PC-3 (cell line): ENCODE measurements at regions not wholly inside any gene's neighbourhood (a gene's known extent, or its start where the extent isn't known, plus 50 kb on each side); places are given as distances from the start of the nearest gene placed in this dataset.

Source experiments
- ATAC-seq: fragments of 200-7000 bp; cut with Tn5 transposase; 2 replicates; pipeline ENCODE4 v1.9.1; 2020; ENCODE audit warnings: mild to moderate bottlenecking, moderate library complexity
- BruUV-seq: library from RNA; stranded (reverse); fragments of 400-500 nt; replicated peaks from 2 replicates; lab custom pipeline; 2021; lab: Mats Ljungman, UMichigan
- CTCF ChIA-PET: fragments of 300-600 bp; sonication (Branson Sonifier 250); formaldehyde crosslinking; loops from one replicate; lab custom pipeline; 2022; ENCODE audit warnings: antibody characterized with exemption; lab: Charles Lee
- POLR2A ChIA-PET: fragments of 300-600 bp; sonication (Branson Sonifier 250); formaldehyde crosslinking; loops from one replicate; lab custom pipeline; 2022; ENCODE audit warnings: antibody characterized with exemption; ENCODE audit not compliant: unreplicated experiment; lab: Charles Lee
- DNase-seq: peaks from one replicate; pipeline ENCODE4 v3.0.0-alpha.2; 2015
- H2AFZ ChIP-seq: fragments of 300-600 bp; sonication (generic); 2 replicates; pipeline ENCODE4 v1.6.0; 2016; ENCODE audit warnings: antibody characterized with exemption, low read length
- H3F3A ChIP-seq: fragments of 300-600 bp; sonication (generic); one replicate; pipeline ENCODE4 v1.6.0; 2017; ENCODE audit warnings: antibody characterized with exemption, low read length, control low read depth, mild to moderate bottlenecking; ENCODE audit not compliant: unreplicated experiment
- H3K27ac ChIP-seq: fragments of 300-600 bp; sonication (generic); 2 replicates; pipeline ENCODE4 v1.5.1; 2016; ENCODE audit warnings: mild to moderate bottlenecking, low read length
- H3K27me3 ChIP-seq: fragments of 300-600 bp; sonication (generic); 2 replicates; pipeline ENCODE4 v1.6.1; 2016; ENCODE audit warnings: low read length, mixed read lengths
- H3K36me3 ChIP-seq: fragments of 300-600 bp; sonication (generic); 2 replicates; pipeline ENCODE4 v1.6.1; 2016; ENCODE audit warnings: low read depth, mixed run types, low read length, mixed read lengths
- H3K4me1 ChIP-seq: fragments of 300-600 bp; sonication (generic); 2 replicates; pipeline ENCODE4 v1.5.1; 2016; ENCODE audit warnings: low read length; ENCODE audit not compliant: insufficient read depth
- H3K4me2 ChIP-seq: fragments of 300-600 bp; sonication (generic); 2 replicates; pipeline ENCODE4 v1.6.0; 2016; ENCODE audit warnings: low read length
- H3K4me3 ChIP-seq: fragments of 300-600 bp; sonication (generic); 2 replicates; pipeline ENCODE4 v1.5.1; 2016; ENCODE audit warnings: mild to moderate bottlenecking, low read length, mixed read lengths
- H3K79me2 ChIP-seq: fragments of 300-600 bp; sonication (generic); 2 replicates; pipeline ENCODE4 v1.6.1; 2017; ENCODE audit warnings: low read length, mixed read lengths
- H3K9ac ChIP-seq: fragments of 300-600 bp; sonication (generic); 2 replicates; pipeline ENCODE4 v1.6.0; 2016; ENCODE audit warnings: mild to moderate bottlenecking, low read length
- H3K9me2 ChIP-seq: fragments of 300-600 bp; sonication (generic); replicated peaks from 2 replicates; pipeline ENCODE4 v1.6.1; 2016; ENCODE audit warnings: mixed run types, low read length, mixed read lengths
- H3K9me3 ChIP-seq: fragments of 300-600 bp; sonication (generic); 2 replicates; pipeline ENCODE4 v1.6.1; 2016; ENCODE audit warnings: low read length, mixed read lengths
- H4K20me1 ChIP-seq: fragments of 300-600 bp; sonication (generic); 2 replicates; pipeline ENCODE4 v1.6.1; 2016; ENCODE audit warnings: low read length, mixed read lengths
- EZH2 ChIP-seq: fragments of 300-600 bp; sonication (generic); IDR thresholded peaks from one replicate; pipeline ENCODE4 v1.6.1; 2017; ENCODE audit warnings: antibody characterized with exemption, mild to moderate bottlenecking, low read length; ENCODE audit not compliant: unreplicated experiment
- EZH2phosphoT487 ChIP-seq: fragments of 300-600 bp; sonication (generic); IDR thresholded peaks from 2 replicates; pipeline ENCODE4 v1.6.1; 2018; ENCODE audit warnings: mild to moderate bottlenecking, antibody characterized with exemption, low read length, borderline replicate concordance
- intact Hi-C: fragments of 100-400 bp; cut with micrococcal nuclease; formaldehyde crosslinking; loops from 2 replicates; pipeline ENCODE4 v1.9.0; 2023
- TF ChIP-seq, protein P1 (sequence below): fragments of 300-600 bp; sonication (generic); conservative IDR thresholded peaks from 2 replicates; pipeline ENCODE4 v1.5.1; 2017; ENCODE audit warnings: antibody characterized with exemption, low read depth, mild to moderate bottlenecking, low read length

GRCh38 chr4:71081192-71081591, 87.7 kb downstream of the DCK start:
- no peaks in the 10 kb centered on the region for H3K9me3 ChIP-seq
- H3K9ac ChIP-seq: no peak overlapping the region
- POLR2A ChIA-PET: no interaction called here
- no peaks in the 10 kb centered on the region for H3K79me2 ChIP-seq
- H3K27me3 ChIP-seq: peaks cover 23% of the 10 kb centered on the region
- H2AFZ ChIP-seq: no peak overlapping the region
- CTCF ChIA-PET: interaction anchor here (0.6 kb wide), 1 partner anchor 30 kb away, joined by 3 read pairs; no protein-coding TSS in a partner anchor
- H3K36me3 ChIP-seq: no peaks in the 10 kb centered on the region
- no peaks in the 10 kb centered on the region for H4K20me1 ChIP-seq
- H3K4me2 ChIP-seq: no peak overlapping the region
- no TSS peak for BruUV-seq
- no peaks in the 10 kb centered on the region for H3K4me1 ChIP-seq
- no peaks in the 10 kb centered on the region for H3K9me2 ChIP-seq
- no peak overlapping the region for H3K27ac ChIP-seq
- TF ChIP-seq, protein P1, sequence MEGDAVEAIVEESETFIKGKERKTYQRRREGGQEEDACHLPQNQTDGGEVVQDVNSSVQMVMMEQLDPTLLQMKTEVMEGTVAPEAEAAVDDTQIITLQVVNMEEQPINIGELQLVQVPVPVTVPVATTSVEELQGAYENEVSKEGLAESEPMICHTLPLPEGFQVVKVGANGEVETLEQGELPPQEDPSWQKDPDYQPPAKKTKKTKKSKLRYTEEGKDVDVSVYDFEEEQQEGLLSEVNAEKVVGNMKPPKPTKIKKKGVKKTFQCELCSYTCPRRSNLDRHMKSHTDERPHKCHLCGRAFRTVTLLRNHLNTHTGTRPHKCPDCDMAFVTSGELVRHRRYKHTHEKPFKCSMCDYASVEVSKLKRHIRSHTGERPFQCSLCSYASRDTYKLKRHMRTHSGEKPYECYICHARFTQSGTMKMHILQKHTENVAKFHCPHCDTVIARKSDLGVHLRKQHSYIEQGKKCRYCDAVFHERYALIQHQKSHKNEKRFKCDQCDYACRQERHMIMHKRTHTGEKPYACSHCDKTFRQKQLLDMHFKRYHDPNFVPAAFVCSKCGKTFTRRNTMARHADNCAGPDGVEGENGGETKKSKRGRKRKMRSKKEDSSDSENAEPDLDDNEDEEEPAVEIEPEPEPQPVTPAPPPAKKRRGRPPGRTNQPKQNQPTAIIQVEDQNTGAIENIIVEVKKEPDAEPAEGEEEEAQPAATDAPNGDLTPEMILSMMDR: no peak
- TF ChIP-seq EZH2phosphoT487 (no peak), EZH2 (no peak)
- DNase-seq: no peak
- intact Hi-C loops: no loop called here
- no peak for ATAC-seq
- H3K4me3 ChIP-seq: no peak overlapping the region
- H3F3A ChIP-seq: no peaks in the 10 kb centered on the region

GRCh38 chr4:71093745-71094144, 100.3 kb downstream of the DCK start:
- DNase-seq (no peak), ATAC-seq (no peak)
- TF ChIP-seq EZH2 (no peak), EZH2phosphoT487 (no peak)
- TF ChIP-seq, protein P1: no peak
- BruUV-seq: no TSS peak
- Histone ChIP-seq H3F3A (no peaks in the 10 kb centered on the region), H4K20me1 (no peaks in the 10 kb centered on the region), H3K4me1 (no peaks in the 10 kb centered on the region), H3K27ac (no peak overlapping the region), H3K36me3 (no peaks in the 10 kb centered on the region), H3K27me3 (no peaks in the 10 kb centered on the region), H3K79me2 (no peaks in the 10 kb centered on the region), H3K9ac (no peak overlapping the region), H3K4me2 (no peak overlapping the region), H3K9me3 (no peaks in the 10 kb centered on the region), H3K9me2 (no peaks in the 10 kb centered on the region), H3K4me3 (no peak overlapping the region), H2AFZ (no peak overlapping the region)
- CTCF ChIA-PET: no interaction called here
- intact Hi-C loops: no loop called here
- POLR2A ChIA-PET: no interaction called here

GRCh38 chr4:71094201-71094600, 100.8 kb downstream of the DCK start:
- Histone ChIP-seq H3K4me1 (no peaks in the 10 kb centered on the region), H3K9ac (no peak overlapping the region), H3K36me3 (no peaks in the 10 kb centered on the region), H3K27ac (no peak overlapping the region), H3K4me3 (no peak overlapping the region), H3K9me2 (no peaks in the 10 kb centered on the region), H3K4me2 (no peak overlapping the region), H3K9me3 (no peaks in the 10 kb centered on the region), H3K27me3 (no peaks in the 10 kb centered on the region), H2AFZ (no peak overlapping the region), H3F3A (no peaks in the 10 kb centered on the region), H4K20me1 (no peaks in the 10 kb centered on the region), H3K79me2 (no peaks in the 10 kb centered on the region)
- DNase-seq (no peak), ATAC-seq (no peak)
- intact Hi-C loops: no loop called here
- no TSS peak for BruUV-seq
- TF ChIP-seq EZH2: no peak
- TF ChIP-seq EZH2phosphoT487: no peak
- TF ChIP-seq, protein P1: no peak
- CTCF ChIA-PET: no interaction called here
- POLR2A ChIA-PET: no interaction called here
